ENCODE measurements at regions not wholly inside any gene's neighbourhood (a gene's known extent, or its start where the extent isn't known, plus 50 kb on each side); places are given as distances from the start of the nearest gene placed in this dataset.
A peak's percentile ranks its signal among the peaks of the same experiment; 100 is the strongest.
"Not testable (repeated sequence)": the region's sequence is repeated elsewhere in the genome, so short reads cannot be mapped to it uniquely, and the experiment has no call there.

DNA sequence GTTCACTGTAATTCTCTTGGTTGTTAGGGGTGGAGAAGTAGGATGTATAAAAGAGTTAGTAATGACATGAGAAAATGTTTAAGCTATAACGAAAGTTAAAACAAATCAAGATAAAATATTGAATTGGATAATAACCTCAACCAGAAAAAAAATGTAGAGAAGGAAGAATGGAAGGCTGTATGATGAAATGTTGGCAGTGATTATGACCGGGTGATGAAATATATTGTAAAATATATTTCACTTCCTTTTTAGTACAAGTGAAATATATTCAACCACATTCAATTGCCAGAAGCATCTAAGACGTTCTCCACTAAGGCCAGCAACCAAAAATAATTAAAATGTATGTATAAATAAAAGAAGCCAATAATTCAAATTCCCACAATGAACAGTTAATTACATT, 309.3 kb upstream of the FGF13 start:
- peak in 1 of 2 experiments; percentile 0 for DNase-seq

DNA sequence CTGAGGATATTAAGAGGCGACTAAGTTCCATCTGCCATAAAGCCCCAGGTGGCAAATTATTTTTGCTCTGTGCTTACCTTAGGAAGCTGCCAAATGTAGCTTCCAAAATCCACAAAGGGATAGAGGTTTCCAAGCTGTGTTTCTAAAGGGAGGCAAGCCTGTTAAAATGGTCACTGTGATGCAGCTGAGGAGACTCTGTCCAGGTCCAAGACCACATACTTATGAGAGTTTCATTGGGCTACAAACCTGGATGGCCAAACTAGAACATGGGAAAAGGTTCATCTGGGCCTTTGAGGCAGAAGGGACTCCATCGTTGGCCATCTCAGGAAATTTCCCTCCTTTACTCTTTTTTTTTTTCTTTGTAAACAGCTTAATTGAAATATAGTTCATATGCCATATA, 306.9 kb upstream of the FGF13 start:
- DNase-seq = no peak

DNA sequence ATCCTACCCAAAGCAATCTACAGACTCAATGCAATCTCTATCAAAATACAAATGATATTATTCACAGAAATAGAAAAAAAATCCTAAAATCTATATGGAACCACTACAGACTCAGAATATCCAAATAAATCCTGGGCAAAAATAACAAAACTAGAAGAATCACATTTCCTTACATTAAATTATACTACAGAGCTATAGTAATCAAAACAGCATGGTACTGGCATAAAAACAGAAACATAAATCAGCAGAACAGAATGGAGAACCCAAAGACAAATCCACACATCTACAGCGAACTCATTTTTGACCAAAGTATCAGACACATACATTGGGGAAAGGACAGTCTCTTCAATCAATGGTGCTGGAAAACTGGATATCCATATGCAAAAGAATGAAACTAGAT, 304.1 kb upstream of the FGF13 start:
- DNase-seq = no peak

DNA sequence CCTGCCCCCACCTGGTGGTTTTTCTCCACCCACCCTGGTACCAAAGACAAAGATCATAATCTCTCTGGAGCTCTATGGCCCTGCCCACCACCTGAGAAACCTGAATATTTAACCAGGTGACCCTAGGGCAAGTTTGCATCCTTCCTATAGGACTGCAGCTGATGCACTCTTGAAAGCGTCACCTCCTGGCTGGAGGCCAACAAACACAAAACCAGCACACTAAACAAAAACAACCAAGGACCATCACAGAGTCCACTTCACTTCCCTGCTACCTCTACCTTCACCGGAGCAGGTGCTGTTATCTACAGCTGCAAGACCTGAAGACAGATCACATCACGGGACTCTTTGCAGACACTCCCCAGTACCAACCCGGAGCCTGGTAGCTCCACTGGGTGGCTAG, 296.7 kb upstream of the FGF13 start:
- DNase-seq = no peak

DNA sequence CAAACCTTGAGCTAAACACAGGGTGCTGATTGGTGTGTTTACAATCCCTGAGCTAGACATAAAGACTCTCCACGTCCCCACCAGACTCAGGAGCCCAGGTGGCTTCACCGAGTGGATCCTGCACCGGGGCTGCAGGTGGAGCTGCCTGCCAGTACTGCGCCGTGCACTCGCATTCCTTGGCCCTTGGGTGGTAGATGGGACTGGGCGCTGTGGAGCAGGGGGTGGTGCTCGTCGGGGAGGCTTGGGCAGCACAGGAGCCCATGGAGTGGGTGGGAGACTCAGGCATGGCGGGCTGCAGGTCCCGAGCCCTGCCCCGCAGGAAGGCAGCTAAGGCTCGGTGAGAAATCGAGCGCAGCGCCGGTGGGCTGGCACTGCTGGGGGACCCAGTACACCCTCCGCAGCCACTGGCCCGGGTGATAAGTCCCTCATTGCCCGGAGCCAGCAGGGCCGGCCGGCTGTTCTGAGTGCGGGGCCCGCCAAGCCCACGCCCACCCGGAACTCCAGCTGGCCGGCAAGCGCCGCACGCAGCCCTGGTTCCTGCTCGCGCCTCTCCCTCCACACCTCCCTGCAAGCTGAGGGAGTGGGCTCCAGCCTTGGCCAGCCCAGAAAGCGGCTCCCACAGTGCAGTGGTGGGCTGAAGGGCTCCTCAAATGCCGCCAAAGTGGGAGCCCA, 292.5 kb upstream of the FGF13 start:
- DNase-seq = not testable (repeated sequence)

DNA sequence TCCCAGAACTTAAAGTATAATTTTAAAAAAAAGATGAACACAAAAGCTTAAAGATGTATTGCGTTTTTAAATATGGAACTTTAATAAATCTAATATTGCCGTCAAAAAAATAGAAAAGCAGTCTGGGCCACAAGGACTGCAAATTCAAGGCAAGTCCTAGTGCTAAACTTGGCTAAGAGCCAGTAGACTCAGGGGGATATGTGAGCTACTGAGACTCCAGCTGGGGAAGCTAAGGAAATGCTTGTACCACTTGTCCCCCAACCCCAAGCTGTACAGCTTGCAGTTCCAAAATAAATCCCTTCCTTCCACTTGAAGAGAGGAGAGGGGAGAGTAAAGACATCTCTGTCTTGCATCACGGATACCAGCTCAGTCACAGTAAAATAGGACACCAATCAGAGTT, 290.8 kb upstream of the FGF13 start:
- DNase-seq = no peak

DNA sequence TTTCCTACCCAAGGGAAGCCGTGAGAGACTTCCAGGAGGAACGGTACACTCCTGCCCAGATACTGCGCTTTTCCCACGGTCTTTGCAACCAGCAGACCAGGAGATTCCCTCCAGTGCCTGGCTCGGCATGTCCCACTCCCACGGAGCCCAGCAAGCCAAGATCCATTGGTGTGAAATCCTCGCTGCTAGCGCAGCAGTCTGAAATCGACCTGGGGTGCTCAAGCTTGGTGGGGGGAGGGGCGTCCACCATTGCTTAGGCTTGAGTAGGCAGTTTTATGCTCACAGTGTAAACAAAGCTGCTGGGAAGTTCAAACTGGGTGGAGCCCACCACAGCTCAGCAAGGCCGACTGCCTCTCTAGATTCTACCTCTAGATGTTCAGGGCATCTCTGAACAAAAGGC, 284.8 kb upstream of the FGF13 start:
- no peak for DNase-seq

DNA sequence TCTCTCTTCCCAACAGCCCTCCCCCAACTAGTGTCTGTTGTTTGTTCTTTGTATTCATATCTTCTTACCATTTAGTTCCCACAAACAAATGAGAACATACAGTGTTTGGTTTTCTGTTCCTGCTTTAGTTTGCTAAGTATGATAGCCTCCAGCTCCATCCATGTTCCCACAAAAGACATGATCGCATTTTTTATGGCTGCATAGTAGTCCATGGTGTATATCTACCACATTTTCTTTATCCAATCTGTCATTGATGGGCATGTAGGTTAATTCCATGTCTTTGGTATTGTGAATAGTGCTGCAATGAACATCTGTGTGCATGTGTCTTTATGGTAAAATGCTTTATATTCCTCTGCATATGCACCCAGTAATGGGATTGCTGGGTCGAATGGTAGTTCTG, 283.9 kb upstream of the FGF13 start:
- DNase-seq = no peak

DNA sequence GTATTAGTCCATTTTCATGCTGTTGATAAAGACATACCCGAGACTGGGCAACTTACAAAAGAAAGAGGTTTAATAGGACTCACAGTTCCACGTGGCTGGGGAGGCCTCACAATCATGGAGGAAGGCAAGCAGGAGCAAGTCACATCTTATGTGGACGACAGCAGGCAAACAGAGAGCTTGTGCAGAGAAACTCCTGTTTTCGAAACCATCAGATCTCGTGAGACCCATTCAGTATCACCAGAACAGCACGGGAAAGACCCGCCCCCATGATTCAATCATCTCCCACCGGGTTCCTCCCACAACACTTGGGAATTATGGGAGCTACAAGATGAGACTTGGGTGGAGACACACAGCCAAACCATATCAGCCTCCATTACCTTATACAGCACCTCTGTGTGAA, 278.9 kb upstream of the FGF13 start:
- DNase-seq = not testable (repeated sequence)

DNA sequence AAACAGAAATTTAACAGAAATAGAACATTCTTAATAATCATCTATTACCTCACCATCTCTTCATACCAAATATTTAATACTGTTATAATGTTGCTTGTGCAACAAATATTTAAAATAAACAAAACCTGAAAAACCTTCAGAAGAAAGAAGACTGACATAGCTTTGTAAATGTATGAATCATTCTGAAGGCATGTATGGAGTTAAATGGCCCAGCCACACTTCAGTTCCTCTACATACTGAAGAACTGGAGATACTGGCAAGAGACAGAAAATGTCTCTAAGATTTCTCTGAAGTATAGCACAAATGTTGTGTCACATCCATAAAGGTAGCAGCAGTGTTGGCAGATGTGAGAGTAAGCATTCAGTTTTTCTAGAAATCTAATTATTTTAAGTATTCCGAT, 275.3 kb upstream of the FGF13 start:
- no peak for DNase-seq

DNA sequence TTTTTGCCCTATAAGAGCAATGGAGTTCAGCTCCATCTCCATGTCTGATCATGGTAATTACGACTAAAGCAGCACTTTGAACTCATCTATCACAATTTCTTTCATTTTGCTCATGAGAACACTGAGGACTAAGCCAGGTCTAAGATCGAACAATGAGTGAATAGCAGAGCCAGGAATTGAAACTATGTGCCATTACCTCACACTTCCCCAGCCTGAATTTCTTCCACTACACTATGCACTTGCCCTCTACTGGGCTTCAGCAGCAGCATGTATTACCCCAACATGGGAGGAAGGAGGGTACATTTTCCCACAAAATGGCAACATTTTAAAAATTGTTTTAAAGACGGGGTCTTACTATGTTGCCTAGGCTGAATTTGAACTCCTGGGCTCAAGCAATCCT, 274.7 kb upstream of the FGF13 start:
- DNase-seq = no peak

DNA sequence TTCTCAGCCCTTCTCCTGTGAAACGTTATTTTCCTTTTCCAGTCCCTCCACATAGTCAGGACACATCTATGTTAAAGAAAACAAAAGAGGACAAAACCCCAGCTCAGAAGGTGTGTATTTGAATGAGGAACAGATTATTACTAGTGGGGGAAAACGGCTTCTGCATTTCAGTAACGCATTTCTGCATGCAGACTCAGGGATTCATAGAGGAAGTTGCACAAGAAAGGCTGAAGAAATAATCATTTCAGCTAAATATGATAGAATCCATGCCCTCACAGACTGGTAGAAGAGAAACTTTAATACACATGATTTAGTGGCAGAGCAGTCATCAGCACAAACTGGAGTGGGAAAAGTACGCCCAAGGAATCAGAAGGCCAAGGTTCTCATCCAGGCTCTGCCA, 270.8 kb upstream of the FGF13 start:
- DNase-seq = peak in 1 of 2 experiments; percentile 2

DNA sequence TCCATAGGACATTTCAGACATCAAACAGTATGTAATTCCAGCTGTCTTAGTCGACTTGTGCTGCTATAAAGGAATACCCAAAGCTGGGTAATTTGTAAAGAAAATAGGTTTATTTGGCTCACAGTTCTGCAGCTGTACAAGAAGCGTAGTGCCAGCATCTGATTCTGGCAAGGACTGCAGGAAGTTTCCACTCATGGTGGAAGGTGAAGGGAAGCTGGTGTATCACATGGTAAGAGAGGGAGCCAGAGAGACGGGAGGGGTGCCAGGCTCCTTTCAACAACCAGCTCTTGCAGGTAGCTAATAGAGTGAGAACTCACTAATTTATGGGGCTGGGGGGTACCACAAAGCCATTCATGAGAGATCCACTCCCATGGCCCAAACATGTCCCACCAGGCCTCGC, 253.0 kb upstream of the FGF13 start:
- DNase-seq = no peak

DNA sequence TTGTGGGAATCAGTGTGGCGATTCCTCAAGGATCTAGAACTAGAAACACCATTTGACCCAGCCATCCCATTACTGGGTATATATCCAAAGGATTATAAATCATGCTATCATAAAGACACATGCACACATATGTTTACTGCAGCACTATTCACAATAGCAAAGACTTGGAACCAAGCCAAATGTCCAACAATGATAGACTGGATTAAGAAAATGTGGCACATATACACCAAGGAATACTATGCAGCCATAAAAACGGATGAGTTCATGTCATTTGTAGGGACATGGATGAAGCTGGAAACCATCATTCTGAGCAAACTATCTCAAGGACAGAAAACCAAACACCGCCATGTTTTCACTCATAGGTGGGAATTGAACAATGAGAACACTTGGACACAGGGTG, 250.9 kb upstream of the FGF13 start:
- DNase-seq = not testable (repeated sequence)

DNA sequence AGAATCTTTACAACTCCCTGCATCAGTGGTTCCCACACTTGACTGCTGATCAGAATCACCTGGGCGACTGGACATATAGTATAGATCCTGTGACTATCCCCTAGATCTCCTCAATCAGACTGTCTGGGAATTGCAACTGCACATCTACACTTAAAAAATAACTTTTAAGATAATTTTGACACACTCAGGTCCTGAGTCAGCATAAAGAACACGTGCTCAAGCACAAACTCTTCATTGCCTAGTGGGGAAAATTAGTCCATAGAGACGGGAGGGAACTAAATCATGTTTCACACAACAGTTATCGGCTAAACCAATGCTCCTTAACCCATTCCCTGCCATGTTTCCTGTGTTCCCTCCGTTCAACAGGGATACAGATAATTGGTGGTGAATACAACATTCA, 243.5 kb upstream of the FGF13 start:
- DNase-seq = no peak

DNA sequence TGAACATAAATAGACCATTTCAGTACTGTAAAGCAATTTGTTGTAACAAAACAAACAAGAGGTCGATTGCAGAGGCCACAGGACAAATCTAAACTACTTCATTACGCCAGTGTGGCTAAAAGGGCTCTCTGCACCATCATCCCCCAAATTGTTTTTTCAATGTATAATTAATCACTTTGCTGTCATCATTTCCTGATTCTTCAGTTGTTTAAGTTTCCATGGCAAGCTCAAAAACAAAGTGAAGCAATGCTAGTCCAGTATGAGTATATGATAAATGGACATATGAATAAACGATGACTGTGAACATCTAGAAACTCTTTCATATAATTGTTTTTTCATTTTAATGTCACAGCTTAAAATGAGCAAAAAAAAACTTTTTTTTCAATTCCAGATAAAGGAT, 235.4 kb upstream of the FGF13 start:
- no peak for DNase-seq

DNA sequence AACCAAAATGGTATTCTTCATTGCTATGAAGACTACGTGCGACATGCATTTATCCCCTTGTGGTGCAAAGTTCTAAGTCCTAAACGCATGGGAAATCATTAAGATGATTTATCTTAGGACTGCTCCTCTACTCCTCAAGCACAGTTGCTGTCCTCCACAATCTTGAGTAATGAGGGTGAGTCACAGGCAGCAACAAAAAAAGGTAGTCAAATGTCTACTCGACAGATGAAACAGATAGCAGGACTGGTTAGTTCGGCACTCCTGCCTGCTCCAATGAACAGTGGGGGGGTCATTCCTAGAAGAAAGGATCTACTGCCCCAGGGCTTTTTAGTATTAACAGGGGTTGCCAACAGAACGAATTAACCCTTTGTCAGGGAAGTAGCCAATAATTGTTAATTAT, 233.7 kb upstream of the FGF13 start:
- DNase-seq = no peak

DNA sequence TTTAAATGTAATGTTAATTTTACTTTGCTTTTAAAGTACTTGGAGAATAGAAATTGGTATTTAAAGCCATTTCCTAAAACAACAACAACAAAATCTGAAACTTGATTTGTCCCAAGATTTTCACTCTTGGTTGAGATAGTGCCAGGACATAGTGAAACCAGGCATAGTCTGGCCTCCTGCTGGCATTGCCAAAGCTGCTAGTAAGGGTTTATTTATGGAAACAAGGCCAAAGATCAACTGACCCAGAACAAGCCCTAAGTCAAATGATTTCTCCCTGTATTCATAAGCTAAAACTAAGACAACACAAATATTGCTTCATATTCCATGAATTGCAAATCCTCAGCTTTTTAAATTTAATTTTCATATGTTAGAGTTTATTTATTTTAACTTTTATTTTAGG, 227.5 kb upstream of the FGF13 start:
- no peak for DNase-seq

DNA sequence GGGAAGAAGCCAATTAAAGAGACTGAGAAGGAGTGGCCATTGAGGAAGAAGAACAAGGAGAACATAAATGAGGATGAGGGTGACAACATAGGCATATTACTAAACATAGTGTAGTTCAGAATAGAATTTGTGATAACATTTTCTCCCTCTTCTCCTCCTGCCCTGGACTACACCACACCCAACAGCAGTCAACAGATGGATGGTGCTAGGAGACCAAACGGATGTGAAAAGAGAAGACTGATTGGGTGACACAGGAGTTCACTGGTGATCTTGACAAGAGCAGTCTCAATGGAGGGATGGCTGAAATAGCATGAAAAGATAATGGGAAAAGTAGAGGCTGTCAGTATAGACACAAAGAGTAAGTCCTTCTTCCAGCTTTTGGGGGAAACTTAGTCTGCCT, 226.5 kb upstream of the FGF13 start:
- DNase-seq = no peak

DNA sequence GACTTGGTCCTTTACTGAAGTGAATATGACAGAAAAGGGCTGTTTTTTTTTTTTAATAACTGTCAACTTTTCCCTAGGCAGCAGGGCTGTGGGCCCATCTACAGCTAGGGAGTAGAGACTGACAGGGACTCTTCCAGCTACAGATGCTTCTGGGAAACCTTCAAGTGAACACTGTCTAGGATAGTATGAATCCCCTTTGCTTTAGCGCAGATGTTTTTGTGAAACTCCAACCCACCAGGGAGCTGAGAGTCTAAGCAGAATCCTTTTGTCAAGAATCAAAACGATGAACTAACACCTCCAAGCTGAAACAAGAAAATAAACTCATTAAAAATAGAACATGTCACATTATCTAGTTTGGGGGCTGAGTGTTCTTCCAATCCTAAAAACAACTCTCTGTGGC, 219.7 kb upstream of the FGF13 start:
- no peak for DNase-seq

DNA sequence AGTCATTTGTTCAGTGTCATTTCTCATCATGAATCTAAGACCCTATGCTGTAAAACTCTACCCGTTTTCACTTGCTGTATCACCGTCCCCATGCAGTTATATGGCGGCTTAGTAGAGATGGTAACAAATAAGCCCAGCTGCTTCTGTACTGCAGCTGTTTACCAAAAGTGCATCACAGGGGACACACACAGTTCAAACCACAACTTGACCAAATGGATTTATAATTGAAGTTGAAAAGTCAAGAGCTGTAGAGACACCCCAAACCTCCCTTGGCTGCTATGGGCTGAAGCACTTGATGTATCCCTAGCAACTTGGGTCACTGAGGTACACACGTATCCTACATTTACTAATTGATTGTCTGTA, 219.0 kb upstream of the FGF13 start:
- no peak for DNase-seq

DNA sequence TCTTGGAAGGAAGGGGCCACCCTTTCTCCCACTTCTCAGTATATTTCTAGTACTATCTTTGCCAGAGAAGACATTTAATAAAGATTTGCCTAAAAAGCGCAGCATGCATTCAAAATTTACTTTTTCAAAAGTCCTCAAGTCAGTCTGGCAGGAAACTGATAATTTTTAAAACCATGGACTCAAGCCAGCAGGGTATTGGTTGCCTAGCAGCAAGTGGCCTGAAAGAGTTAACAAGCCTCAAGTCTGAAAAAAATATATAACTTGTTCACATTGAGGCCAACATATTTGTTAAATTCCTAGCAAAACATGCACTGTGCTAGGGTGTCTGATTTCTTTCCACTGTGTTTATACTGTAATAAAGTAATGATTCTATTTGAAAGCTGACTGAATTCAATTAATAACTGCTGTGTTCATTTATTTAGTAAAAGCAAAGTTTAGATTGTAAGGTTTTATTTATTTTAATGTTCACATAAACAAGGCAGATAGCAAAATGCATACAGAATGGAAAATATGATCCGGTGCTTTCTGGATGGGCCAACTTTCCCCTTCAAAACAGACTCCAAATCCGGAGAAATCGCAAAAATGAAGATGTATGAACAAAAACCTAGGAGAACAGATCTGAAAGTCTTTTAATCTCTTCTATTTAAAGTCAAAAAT, 218.5 kb upstream of the FGF13 start:
- DNase-seq = no peak

DNA sequence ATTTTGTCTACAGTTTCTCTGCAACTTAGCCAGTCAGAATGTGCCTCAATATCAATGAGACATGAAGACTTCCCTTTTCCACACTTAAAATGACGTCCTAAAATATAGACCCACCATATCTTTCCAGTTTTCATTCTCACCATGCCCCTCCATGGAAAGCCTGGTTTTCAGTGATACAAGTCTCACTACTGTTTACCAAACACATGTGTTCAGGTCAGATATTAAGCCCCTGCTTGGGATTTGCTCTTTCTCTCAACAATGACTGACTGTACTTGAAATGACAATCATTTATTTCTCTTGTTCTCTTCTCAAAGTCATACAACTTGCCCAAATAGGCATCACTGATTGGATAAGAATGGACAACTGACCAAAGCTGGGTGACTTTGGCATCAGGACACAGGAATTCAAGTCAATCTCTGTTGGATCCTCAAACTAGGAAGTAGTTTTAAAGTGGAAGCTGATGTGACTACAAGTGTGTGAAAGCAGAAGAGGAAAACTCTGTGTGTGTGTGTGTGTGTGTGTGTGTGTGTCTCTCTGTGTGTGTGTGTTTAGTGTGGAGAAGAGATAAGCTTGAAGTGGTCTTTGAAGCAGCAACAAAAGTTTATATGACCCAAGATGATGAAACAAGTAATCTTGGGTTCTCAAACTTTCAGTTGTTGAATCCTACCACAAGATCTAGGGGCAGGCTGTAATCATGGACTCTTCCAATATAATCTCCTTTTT, 217.4 kb upstream of the FGF13 start:
- DNase-seq = no peak

DNA sequence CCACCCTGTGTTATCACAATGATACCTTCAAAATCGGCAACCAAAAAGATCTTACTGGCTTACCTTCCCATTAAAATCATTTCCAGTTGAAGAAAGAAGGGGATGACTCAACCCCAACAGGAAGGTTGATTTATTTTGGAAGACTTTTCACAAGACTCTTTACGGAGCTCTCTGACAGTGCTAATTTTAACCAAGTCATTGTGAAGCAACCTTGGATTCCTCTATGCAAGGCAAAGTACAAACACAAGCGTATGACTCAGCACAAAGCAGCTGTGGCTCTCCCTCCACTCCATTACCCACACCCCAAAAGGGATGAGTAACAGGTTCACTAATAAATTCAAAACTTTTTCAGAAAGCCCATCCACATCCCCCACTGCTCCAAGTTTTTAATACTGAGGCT, 213.8 kb upstream of the FGF13 start:
- DNase-seq = no peak

DNA sequence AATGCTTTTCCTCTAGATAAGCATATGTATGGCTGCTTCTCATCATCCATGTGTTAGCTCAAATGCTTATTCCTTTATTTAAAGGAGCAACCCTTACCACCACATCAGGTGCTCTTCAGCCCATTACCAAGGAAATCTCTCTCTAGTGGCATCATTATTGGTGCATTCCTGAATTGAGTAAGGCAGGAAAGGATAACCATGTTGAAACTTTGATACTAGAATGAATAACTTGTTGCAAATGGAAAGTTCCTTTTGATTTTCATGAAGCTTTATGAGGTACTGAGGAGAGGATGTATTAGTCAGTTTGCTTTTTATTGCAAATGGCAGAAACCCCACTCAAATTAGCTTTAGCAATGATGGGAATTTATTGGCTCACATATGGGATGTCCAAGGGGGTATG, 212.3 kb upstream of the FGF13 start:
- DNase-seq = no peak

All from AML-193 (cell line).